ENCODE measurements at regions not wholly inside any gene's neighbourhood (a gene's known extent, or its start where the extent isn't known, plus 50 kb on each side); places are given as distances from the start of the nearest gene placed in this dataset.

DNA sequence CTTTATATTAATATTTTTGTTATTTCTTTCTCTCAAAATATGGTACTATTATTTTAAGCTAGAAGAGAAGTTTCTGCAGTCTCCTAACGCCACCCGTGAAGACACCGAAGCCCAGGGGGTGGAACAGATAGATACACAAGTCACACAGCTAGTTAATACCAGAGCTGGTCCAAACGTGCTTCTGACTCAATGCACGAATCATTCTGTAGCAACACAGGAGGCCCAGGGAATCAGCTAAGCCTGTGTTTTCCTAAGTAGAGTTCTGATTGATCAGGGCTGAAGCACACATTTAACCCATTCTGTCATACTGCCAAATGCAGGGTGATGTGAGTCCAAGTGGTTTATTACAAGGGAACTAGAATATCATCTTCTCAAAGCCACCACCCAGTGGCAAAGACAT is 116.9 kb upstream of the PWP1 start:
- no TSS peak for BruUV-seq (replicated peaks)
- H3K9me3 ChIP-seq (ENCODE audit: low read depth, low read length, poor library complexity, severe bottlenecking): no peaks in the 10 kb centered on the region
- CTCF ChIA-PET: no interaction called here
- no peak overlapping the region for H3K4me3 ChIP-seq (ENCODE audit: low read depth, low read length, poor library complexity, severe bottlenecking)
- no peaks in the 10 kb centered on the region for H3K27me3 ChIP-seq (replicated peaks; ENCODE audit: insufficient read depth, low read depth, low read length, poor library complexity)
- no peaks in the 10 kb centered on the region for H3K36me3 ChIP-seq (ENCODE audit: insufficient read depth, low read length, poor library complexity, severe bottlenecking)
- TF ChIP-seq EZH2 (IDR thresholded peaks at IDR 0.05; ENCODE audit: borderline replicate concordance, low read depth, low read length, poor library complexity, severe bottlenecking): no peak
- TF ChIP-seq, protein P1, sequence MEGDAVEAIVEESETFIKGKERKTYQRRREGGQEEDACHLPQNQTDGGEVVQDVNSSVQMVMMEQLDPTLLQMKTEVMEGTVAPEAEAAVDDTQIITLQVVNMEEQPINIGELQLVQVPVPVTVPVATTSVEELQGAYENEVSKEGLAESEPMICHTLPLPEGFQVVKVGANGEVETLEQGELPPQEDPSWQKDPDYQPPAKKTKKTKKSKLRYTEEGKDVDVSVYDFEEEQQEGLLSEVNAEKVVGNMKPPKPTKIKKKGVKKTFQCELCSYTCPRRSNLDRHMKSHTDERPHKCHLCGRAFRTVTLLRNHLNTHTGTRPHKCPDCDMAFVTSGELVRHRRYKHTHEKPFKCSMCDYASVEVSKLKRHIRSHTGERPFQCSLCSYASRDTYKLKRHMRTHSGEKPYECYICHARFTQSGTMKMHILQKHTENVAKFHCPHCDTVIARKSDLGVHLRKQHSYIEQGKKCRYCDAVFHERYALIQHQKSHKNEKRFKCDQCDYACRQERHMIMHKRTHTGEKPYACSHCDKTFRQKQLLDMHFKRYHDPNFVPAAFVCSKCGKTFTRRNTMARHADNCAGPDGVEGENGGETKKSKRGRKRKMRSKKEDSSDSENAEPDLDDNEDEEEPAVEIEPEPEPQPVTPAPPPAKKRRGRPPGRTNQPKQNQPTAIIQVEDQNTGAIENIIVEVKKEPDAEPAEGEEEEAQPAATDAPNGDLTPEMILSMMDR (conservative IDR thresholded peaks at IDR 0.05; ENCODE audit: low read depth, low read length): no peak
- intact Hi-C loops (cut with micrococcal nuclease; ENCODE audit: unreplicated experiment): no loop called here
- POLR2A ChIA-PET (ENCODE audit: low non-redundant PET): no interaction called here
- H3K27ac ChIP-seq (ENCODE audit: low read depth, low read length, poor library complexity, severe bottlenecking): no peak overlapping the region
- DNase-seq (ENCODE audit: low spot score): no peak
- H3K4me1 ChIP-seq (ENCODE audit: insufficient read depth, low read length, poor library complexity, severe bottlenecking): no peaks in the 10 kb centered on the region

DNA sequence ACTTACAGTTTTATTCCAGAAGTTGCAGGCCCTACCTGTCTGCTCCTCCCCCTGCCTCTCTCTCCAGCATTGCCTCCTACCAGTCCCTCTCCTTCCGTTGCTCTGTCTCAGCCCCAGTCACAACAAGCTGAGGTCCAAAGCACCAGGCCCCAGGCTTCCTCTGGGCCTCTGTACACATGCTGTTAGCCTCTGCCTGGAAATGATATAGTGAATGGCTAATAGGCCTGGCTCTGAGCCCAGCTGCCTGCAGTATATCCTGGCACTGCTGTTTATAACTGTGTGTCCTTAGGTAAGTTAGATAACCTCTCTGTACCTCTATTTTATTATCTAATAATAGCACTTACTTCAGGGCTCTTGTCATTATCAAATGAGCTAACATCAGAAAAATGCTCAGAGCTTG is 114.9 kb upstream of the PWP1 start:
- ChIA-PET POLR2A (ENCODE audit: low non-redundant PET) (no interaction called here), CTCF (no interaction called here)
- H3K4me3 ChIP-seq (ENCODE audit: low read depth, low read length, poor library complexity, severe bottlenecking): no peak overlapping the region
- H3K9me3 ChIP-seq (ENCODE audit: low read depth, low read length, poor library complexity, severe bottlenecking): no peaks in the 10 kb centered on the region
- no peaks in the 10 kb centered on the region for H3K27me3 ChIP-seq (replicated peaks; ENCODE audit: insufficient read depth, low read depth, low read length, poor library complexity)
- peak; percentile 26 for DNase-seq (ENCODE audit: low spot score)
- TF ChIP-seq EZH2 (IDR thresholded peaks at IDR 0.05; ENCODE audit: borderline replicate concordance, low read depth, low read length, poor library complexity, severe bottlenecking): no peak
- TF ChIP-seq, protein P1 (conservative IDR thresholded peaks at IDR 0.05; ENCODE audit: low read depth, low read length): no peak
- no TSS peak for BruUV-seq (replicated peaks)
- intact Hi-C loops (cut with micrococcal nuclease; ENCODE audit: unreplicated experiment): no loop called here
- H3K36me3 ChIP-seq (ENCODE audit: insufficient read depth, low read length, poor library complexity, severe bottlenecking): no peaks in the 10 kb centered on the region
- H3K27ac ChIP-seq (ENCODE audit: low read depth, low read length, poor library complexity, severe bottlenecking): no peak overlapping the region
- no peaks in the 10 kb centered on the region for H3K4me1 ChIP-seq (ENCODE audit: insufficient read depth, low read length, poor library complexity, severe bottlenecking)

DNA sequence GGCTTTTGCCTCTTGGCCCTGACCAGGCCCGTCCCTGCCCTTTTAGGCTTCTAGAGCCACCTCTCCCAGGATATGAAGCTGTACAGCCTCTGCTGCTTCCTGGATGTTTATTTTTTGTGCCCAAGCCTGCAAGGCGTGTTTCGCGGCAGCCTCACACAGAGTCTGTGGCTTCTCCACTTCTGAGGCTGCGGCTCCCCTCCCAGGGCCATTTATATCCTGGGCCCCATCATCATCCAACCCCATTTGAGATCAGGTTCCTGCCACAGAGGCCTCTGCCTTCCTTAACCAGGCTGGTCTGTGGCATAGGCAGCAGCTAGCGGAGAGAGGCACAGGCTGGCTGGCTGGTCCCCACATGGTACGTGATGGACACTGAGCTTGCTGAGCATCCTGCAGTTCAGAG is 114.1 kb upstream of the PWP1 start:
- BruUV-seq (replicated peaks): no TSS peak

More for the DNA sequence above, 114.1 kb upstream of the PWP1 start:
- Histone ChIP-seq H3K27ac (ENCODE audit: low read depth, low read length, poor library complexity, severe bottlenecking) (no peak overlapping the region), H3K4me1 (ENCODE audit: insufficient read depth, low read length, poor library complexity, severe bottlenecking) (no peaks in the 10 kb centered on the region), H3K4me3 (ENCODE audit: low read depth, low read length, poor library complexity, severe bottlenecking) (no peak overlapping the region), H3K27me3 (replicated peaks; ENCODE audit: insufficient read depth, low read depth, low read length, poor library complexity) (no peaks in the 10 kb centered on the region), H3K36me3 (ENCODE audit: insufficient read depth, low read length, poor library complexity, severe bottlenecking) (no peaks in the 10 kb centered on the region), H3K9me3 (ENCODE audit: low read depth, low read length, poor library complexity, severe bottlenecking) (no peaks in the 10 kb centered on the region)
- no peak for DNase-seq (ENCODE audit: low spot score)
- ChIA-PET POLR2A (ENCODE audit: low non-redundant PET) (no interaction called here), CTCF (no interaction called here)
- intact Hi-C loops (cut with micrococcal nuclease; ENCODE audit: unreplicated experiment): no loop called here
- TF ChIP-seq, protein P1 (conservative IDR thresholded peaks at IDR 0.05; ENCODE audit: low read depth, low read length): no peak
- TF ChIP-seq EZH2 (IDR thresholded peaks at IDR 0.05; ENCODE audit: borderline replicate concordance, low read depth, low read length, poor library complexity, severe bottlenecking): no peak
